Right lobe of liver (tissue), 6 donors: ENCODE measurements at regions not wholly inside any gene's neighbourhood (a gene's known extent, or its start where the extent isn't known, plus 50 kb on each side); places are given as distances from the start of the nearest gene placed in this dataset.

ENCODE experiments used
- ATAC-seq, 4 donors: fragments of 200-7000 bp; cut with Tn5 transposase; one replicate each; pipeline ENCODE4 v1.9.1; 2020; ENCODE audit warnings: mild to moderate bottlenecking in 4 of 4, moderate library complexity in 4 of 4
- DNase-seq, 3 donors: peaks; one replicate each; pipeline ENCODE4 v3.0.0-alpha.2; 2020
- H3K27ac ChIP-seq, 3 donors: fragments of 200-600 bp; one replicate each; pipeline ENCODE4 v1.8.0; 2022
- H3K27me3 ChIP-seq, 2 donors: fragments of 200-600 bp; one replicate each; pipeline ENCODE4 v1.8.0; 2022
- H3K36me3 ChIP-seq, 4 donors: fragments of 200-600 bp; sonication (generic) in 1 of 4; one replicate each; pipeline versions ENCODE4 v1.5.1 to v1.8.0; 2017 to 2022; ENCODE audit warnings: control low read depth in 1 of 4
- H3K4me1 ChIP-seq, 4 donors: fragments of 200-600 bp; sonication (generic) in 1 of 4; one replicate each; pipeline versions ENCODE4 v1.5.1 to v1.8.0; 2017 to 2022; ENCODE audit warnings: control low read depth in 1 of 4
- H3K4me3 ChIP-seq, 3 donors: fragments of 200-600 bp; one replicate each; pipeline ENCODE4 v1.8.0; 2022
- H3K9me3 ChIP-seq, 4 donors: fragments of 200-600 bp; sonication (generic) in 1 of 4; one replicate each; pipeline versions ENCODE4 v1.5.1 to v1.8.0; 2017 to 2022; ENCODE audit warnings: control low read depth in 1 of 4
- CTCF ChIP-seq, 4 donors: fragments of 200-600 bp in 3 of 4; fragments of 450-650 bp in 1 of 4; IDR thresholded peaks; one replicate each; pipeline versions ENCODE4 v1.5.1 to v1.8.0; 2016 to 2022; ENCODE audit warnings: antibody characterized with exemption in 4 of 4, mild to moderate bottlenecking in 2 of 4
- POLR2A ChIP-seq: fragments of 450-650 bp; IDR thresholded peaks from one replicate; pipeline ENCODE4 v1.6.1; 2017; ENCODE audit warnings: antibody characterized with exemption, mild to moderate bottlenecking
- WGBS: methylation state at CpG from one replicate; pipeline ENCODE4 v1.1.6; 2018; ENCODE audit warnings: low coverage, low lambda C conversion rate; ENCODE audit not compliant: insufficient coverage; ENCODE audit errors: missing lambda C conversion rate; 5-methylcytosine and 5-hydroxymethylcytosine counted together
- intact Hi-C, 2 donors: fragments of 100-400 bp; cut with DNase I; formaldehyde crosslinking; loops; one replicate each; pipeline versions ENCODE4 v1.11.2 to v1.14.1; 2022
- donor health status: DM: no; HTN: yes; CAD: no.
- donor health status: DM: no; HTN: no; CAD: no.
- donor health status: DM: no; HTN: no; CAD: no.
- donor health status: DM: no; HTN: yes; CAD: no.
- donor health status: DM: no; HTN: yes; CAD: no.

- H3K4me3 ChIP-seq: no peak overlapping the region
- ATAC-seq: no peak
- no peaks in the 10 kb centered on the region for H3K36me3 ChIP-seq
- TF ChIP-seq POLR2A (no peak), CTCF (IDR thresholded peaks at IDR 0.05) (no peak)
- intact Hi-C loops: no loop called here
- WGBS: 14% methylated on average over 1 of the region's 1 CpG
- H3K27me3 ChIP-seq: no peaks in the 10 kb centered on the region
- no peak overlapping the region for H3K27ac ChIP-seq
- H3K4me1 ChIP-seq: no peaks in the 10 kb centered on the region
- H3K9me3 ChIP-seq: no peaks in the 10 kb centered on the region
- no peak for DNase-seq
These were observed 375.9 kb downstream of the RNF144B start for GRCh38 chr6:18763086-18763485.

GRCh38 chr6:18784794-18785193 lies 397.6 kb downstream of the RNF144B start:
- no peaks in the 10 kb centered on the region for H3K9me3 ChIP-seq
- no peaks in the 10 kb centered on the region for H3K36me3 ChIP-seq
- no peaks in the 10 kb centered on the region for H3K27me3 ChIP-seq
- 12% methylated on average over 1 of the region's 1 CpG for WGBS
- ATAC-seq: no peak
- H3K4me3 ChIP-seq: no peak overlapping the region
- H3K27ac ChIP-seq: no peak overlapping the region
- no peak for DNase-seq
- intact Hi-C loops: no loop called here
- no peaks in the 10 kb centered on the region for H3K4me1 ChIP-seq
- TF ChIP-seq CTCF (IDR thresholded peaks at IDR 0.05) (no peak), POLR2A (no peak)

- no peaks in the 10 kb centered on the region for H3K9me3 ChIP-seq
- no peaks in the 10 kb centered on the region for H3K36me3 ChIP-seq
- H3K27ac ChIP-seq: no peak overlapping the region
- H3K4me1 ChIP-seq: no peaks in the 10 kb centered on the region
- WGBS: 22% methylated on average over 1 of the region's 2 CpGs
- H3K4me3 ChIP-seq: no peak overlapping the region
- intact Hi-C loops: no loop called here
- ATAC-seq (no peak), DNase-seq (no peak)
- no peaks in the 10 kb centered on the region for H3K27me3 ChIP-seq
- TF ChIP-seq CTCF (IDR thresholded peaks at IDR 0.05) (no peak), POLR2A (no peak)
These were observed 398.8 kb downstream of the RNF144B start for GRCh38 chr6:18785810-18786490.

GRCh38 chr6:18792866-18793265 lies 405.7 kb downstream of the RNF144B start:
- intact Hi-C loops: no loop called here

More at GRCh38 chr6:18792866-18793265, 405.7 kb downstream of the RNF144B start:
- DNase-seq (no peak), ATAC-seq (no peak)
- H3K9me3 ChIP-seq: no peaks in the 10 kb centered on the region
- WGBS: 27% methylated on average over 3 of the region's 3 CpGs
- TF ChIP-seq POLR2A (no peak), CTCF (IDR thresholded peaks at IDR 0.05) (no peak)
- H3K4me1 ChIP-seq: no peaks in the 10 kb centered on the region
- no peak overlapping the region for H3K27ac ChIP-seq
- no peaks in the 10 kb centered on the region for H3K27me3 ChIP-seq
- no peak overlapping the region for H3K4me3 ChIP-seq
- no peaks in the 10 kb centered on the region for H3K36me3 ChIP-seq
